H9 (cell line): ENCODE measurements at regions not wholly inside any gene's neighbourhood (a gene's known extent, or its start where the extent isn't known, plus 50 kb on each side); places are given as distances from the start of the nearest gene placed in this dataset.

Experiments used
- DNase-seq: peaks from one replicate; pipeline ENCODE4 v3.0.0-alpha.2; 2017
- H2AFZ ChIP-seq: one replicate; pipeline ENCODE4 v1.6.1; 2013; ENCODE audit warnings: mild to moderate bottlenecking, low read length, control low read depth, moderate library complexity
- H2AK5ac ChIP-seq: 2 replicates; pipeline ENCODE4 v1.6.1; 2013; ENCODE audit warnings: low read length, control low read depth, mixed read lengths; ENCODE audit not compliant: insufficient read length
- H2BK120ac ChIP-seq: one replicate; pipeline ENCODE4 v1.6.1; 2013; ENCODE audit warnings: low read depth, mild to moderate bottlenecking, low read length, control low read depth, inconsistent platforms; ENCODE audit not compliant: poor library complexity, severe bottlenecking
- H2BK12ac ChIP-seq: 2 replicates; pipeline ENCODE4 v1.6.1; 2013; ENCODE audit warnings: low read length, control low read depth, mixed read lengths, low read depth; ENCODE audit not compliant: insufficient read length
- H2BK15ac ChIP-seq: 2 replicates; pipeline ENCODE4 v1.6.1; 2013; ENCODE audit warnings: low read depth, low read length, control low read depth
- H2BK20ac ChIP-seq: one replicate; pipeline ENCODE4 v1.6.1; 2013; ENCODE audit warnings: low read depth, mild to moderate bottlenecking, low read length, control low read depth, inconsistent platforms; ENCODE audit not compliant: poor library complexity, severe bottlenecking
- H2BK5ac ChIP-seq: 2 replicates; pipeline ENCODE4 v1.6.1; 2013; ENCODE audit warnings: low read length, control low read depth, mixed read lengths; ENCODE audit not compliant: insufficient read length
- H3K14ac ChIP-seq: 2 replicates; pipeline ENCODE4 v1.6.1; 2013; ENCODE audit warnings: low read length, control low read depth; ENCODE audit not compliant: insufficient read depth
- H3K18ac ChIP-seq: 2 replicates; pipeline ENCODE4 v1.6.1; 2013; ENCODE audit warnings: low read depth, mild to moderate bottlenecking, mixed read lengths, low read length, control low read depth; ENCODE audit not compliant: insufficient read length
- H3K23ac ChIP-seq: 2 replicates; pipeline ENCODE4 v1.6.1; 2013; ENCODE audit warnings: low read length, control low read depth, mixed read lengths, low read depth; ENCODE audit not compliant: insufficient read length
- H3K23me2 ChIP-seq: 2 replicates; pipeline ENCODE4 v1.6.1; 2013; ENCODE audit warnings: low read depth, mild to moderate bottlenecking, mixed read lengths, low read length, control low read depth; ENCODE audit not compliant: insufficient read length, poor library complexity, severe bottlenecking
- H3K27ac ChIP-seq: 2 replicates; pipeline ENCODE4 v1.5.1; 2013; ENCODE audit warnings: low read length, control low read depth, mixed read lengths, low read depth; ENCODE audit not compliant: insufficient read length
- H3K27me3 ChIP-seq: 2 replicates; pipeline ENCODE4 v1.6.1; 2013; ENCODE audit warnings: low read length, control low read depth, inconsistent platforms; ENCODE audit not compliant: insufficient read depth
- H3K4ac ChIP-seq: 2 replicates; pipeline ENCODE4 v1.6.1; 2013; ENCODE audit warnings: low read depth, mild to moderate bottlenecking, control low read depth, inconsistent platforms, low read length, moderate library complexity
- H3K4me1 ChIP-seq: 2 replicates; pipeline ENCODE4 v1.6.1; 2013; ENCODE audit warnings: low read length, control low read depth, inconsistent platforms; ENCODE audit not compliant: insufficient read depth
- H3K4me2 ChIP-seq: 2 replicates; pipeline ENCODE4 v1.6.1; 2013; ENCODE audit warnings: low read length, control low read depth, mixed read lengths; ENCODE audit not compliant: insufficient read length, insufficient read depth
- H3K56ac ChIP-seq: 2 replicates; pipeline ENCODE4 v1.6.1; 2013; ENCODE audit warnings: low read depth, mild to moderate bottlenecking, mixed read lengths, low read length, control low read depth; ENCODE audit not compliant: insufficient read length
- H3K79me1 ChIP-seq: 2 replicates; pipeline ENCODE4 v1.6.1; 2013; ENCODE audit warnings: low read depth, mild to moderate bottlenecking, moderate library complexity, low read length, control low read depth, inconsistent platforms; ENCODE audit not compliant: insufficient read depth, poor library complexity, severe bottlenecking
- H3K79me2 ChIP-seq: 2 replicates; pipeline ENCODE4 v1.6.1; 2013; ENCODE audit warnings: low read length, control low read depth, inconsistent platforms; ENCODE audit not compliant: insufficient read depth
- H3K9ac ChIP-seq: 2 replicates; pipeline ENCODE4 v1.6.1; 2013; ENCODE audit warnings: low read length, control low read depth, mixed read lengths; ENCODE audit not compliant: insufficient read length; ENCODE audit errors: extremely low read depth
- H3K9me3 ChIP-seq: one replicate; pipeline ENCODE4 v1.6.1; 2013; ENCODE audit warnings: low read depth, low read length, inconsistent platforms; ENCODE audit not compliant: control insufficient read depth
- H3T11ph ChIP-seq: one replicate; pipeline ENCODE4 v1.6.1; 2013; ENCODE audit warnings: mild to moderate bottlenecking, low read length, control low read depth, inconsistent platforms
- H4K20me1 ChIP-seq: one replicate; pipeline ENCODE4 v1.6.1; 2013; ENCODE audit not compliant: control insufficient read depth, insufficient read length, insufficient read depth
- H4K5ac ChIP-seq: 2 replicates; pipeline ENCODE4 v1.6.1; 2013; ENCODE audit warnings: low read depth, mild to moderate bottlenecking, mixed read lengths, low read length, control low read depth; ENCODE audit not compliant: insufficient read length
- H4K8ac ChIP-seq: replicated peaks from 2 replicates; pipeline ENCODE4 v1.6.1; 2013; ENCODE audit warnings: low read length, control low read depth, mixed read lengths, low read depth; ENCODE audit not compliant: insufficient read length
- H4K91ac ChIP-seq: 2 replicates; pipeline ENCODE4 v1.6.1; 2013; ENCODE audit warnings: low read depth, mild to moderate bottlenecking, moderate library complexity, mixed read lengths, low read length, control low read depth; ENCODE audit not compliant: insufficient read length
- H3K27ac Mint-ChIP-seq, 3 experiments: 2 replicates in 2 of 3; 3 replicates in 1 of 3; pipeline ENCODE4 v1.8.0; 2020 to 2021; ENCODE audit warnings: mixed read lengths in 3 of 3, mild to moderate bottlenecking in 1 of 3, moderate library complexity in 1 of 3
- H3K27me3 Mint-ChIP-seq: 2 replicates; pipeline ENCODE4 v1.8.0; 2021; ENCODE audit warnings: low read depth, mild to moderate bottlenecking, moderate library complexity, mixed read lengths
- H3K36me3 Mint-ChIP-seq, 3 experiments: 2 replicates in 2 of 3; 3 replicates in 1 of 3; pipeline ENCODE4 v1.8.0; 2020 to 2021; ENCODE audit warnings: low read depth in 3 of 3, mixed read lengths in 3 of 3; ENCODE audit not compliant: insufficient read depth in 1 of 3
- H3K4me1 Mint-ChIP-seq, 2 experiments: 2 replicates each; pipeline ENCODE4 v1.8.0; 2020; ENCODE audit warnings: mixed read lengths in 2 of 2
- H3K4me3 Mint-ChIP-seq, 2 experiments: 2 replicates in 1 of 2; 3 replicates in 1 of 2; pipeline ENCODE4 v1.8.0; 2020 to 2021; ENCODE audit warnings: mild to moderate bottlenecking in 2 of 2, mixed read lengths in 2 of 2, moderate library complexity in 1 of 2
- H3K9me3 Mint-ChIP-seq, 2 experiments: 2 replicates in 1 of 2; 3 replicates in 1 of 2; pipeline ENCODE4 v1.8.0; 2020; ENCODE audit warnings: mild to moderate bottlenecking in 2 of 2, mixed read lengths in 2 of 2, moderate library complexity in 1 of 2
- CTCF ChIP-seq: fragments of 200-600 bp; sonication (generic); conservative IDR thresholded peaks from 3 replicates; pipeline ENCODE4 v1.8.0; 2021; ENCODE audit warnings: antibody characterized with exemption, mild to moderate bottlenecking
- WGBS: extraction: QIAGEN DNeasy Blood & Tissue Kit; methylation state at CpG from one replicate; pipeline ENCODE4 v1.1.7; 2013; ENCODE audit warnings: missing lambda C conversion rate, low lambda C conversion rate, mixed read lengths; ENCODE audit not compliant: insufficient read length; ENCODE audit errors: extremely low coverage; 5-methylcytosine and 5-hydroxymethylcytosine counted together

- no peak for DNase-seq
- Histone ChIP-seq H3K23me2 (no peaks in the 10 kb centered on the region), H3K9ac (no peak overlapping the region), H2BK20ac (no peak overlapping the region), H4K91ac (no peak overlapping the region), H2BK5ac (no peak overlapping the region), H3K79me2 (no peaks in the 10 kb centered on the region), H3K9me3 (no peaks in the 10 kb centered on the region), H2BK15ac (no peak overlapping the region), H3K27me3 (no peaks in the 10 kb centered on the region), H4K8ac (no peak overlapping the region), H3K27ac (no peak overlapping the region), H3T11ph (no peak overlapping the region), H3K79me1 (no peaks in the 10 kb centered on the region), H3K4ac (no peak overlapping the region), H3K23ac (no peak overlapping the region), H3K14ac (no peak overlapping the region; the same call in 1 of the 2 replicates), H3K18ac (no peak overlapping the region), H2AK5ac (no peak overlapping the region), H2BK12ac (no peak overlapping the region), H2AFZ (no peak overlapping the region), H2BK120ac (no peak overlapping the region), H3K56ac (no peak overlapping the region), H4K5ac (no peak overlapping the region), H3K4me2 (no peak overlapping the region), H4K20me1 (no peaks in the 10 kb centered on the region), H3K4me1 (no peaks in the 10 kb centered on the region)
- H3K27ac Mint-ChIP-seq: no peak overlapping the region
- peaks cover 13% of the 10 kb centered on the region for H3K27me3 Mint-ChIP-seq
- WGBS: no CpG with 5 or more reads among the region's 7 CpGs
- H3K4me1 Mint-ChIP-seq: peaks cover 0 to 9% of the 10 kb centered on the region in 2 experiments; a peak in 2 of 4 replicates
- H3K4me3 Mint-ChIP-seq: no peak overlapping the region
- TF ChIP-seq CTCF: no peak
- peaks cover under 1 to 6% (median 2%) of the 10 kb centered on the region in 3 experiments; a peak in 3 of 7 replicates for H3K36me3 Mint-ChIP-seq
- peaks cover 24 to 26% of the 10 kb centered on the region in 2 experiments for H3K9me3 Mint-ChIP-seq
Observed at GRCh38 chr19:29422047-29422446, 103.7 kb upstream of the VSTM2B start.
